Erythroblast (primary cell): ENCODE measurements at regions not wholly inside any gene's neighbourhood (a gene's known extent, or its start where the extent isn't known, plus 50 kb on each side); places are given as distances from the start of the nearest gene placed in this dataset.

ENCODE experiments used
- GATA1 ChIP-seq: IDR thresholded peaks from 2 replicates; pipeline ENCODE4 v1.6.1; 2011; ENCODE audit warnings: low read depth, mild to moderate bottlenecking, control low read depth, low read length, moderate library complexity
- POLR2A ChIP-seq: IDR thresholded peaks from 2 replicates; pipeline ENCODE4 v1.6.1; 2011; ENCODE audit warnings: mild to moderate bottlenecking, low read length

DNA sequence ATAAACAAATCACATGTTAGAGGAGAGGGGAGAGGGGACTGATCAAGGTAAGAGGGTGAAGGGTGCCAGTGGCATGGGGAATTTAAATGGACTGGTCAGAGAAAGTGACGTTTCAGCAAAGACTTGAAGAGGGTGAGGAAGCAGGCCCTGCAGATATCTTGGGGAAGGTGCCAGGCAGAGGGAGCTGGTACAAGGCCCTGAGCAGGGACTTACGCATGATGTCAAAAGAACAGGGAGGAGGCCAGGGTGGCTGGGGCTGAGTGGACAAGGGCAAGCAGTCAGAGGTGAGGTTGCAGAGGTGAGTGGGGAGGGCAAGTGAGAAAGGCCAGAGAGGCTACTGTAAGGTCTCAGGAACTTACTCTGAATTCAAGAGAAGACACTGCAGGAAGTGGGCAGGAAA lies 53.3 kb upstream of the RMP24 start:
- TF ChIP-seq POLR2A (no peak), GATA1 (no peak)
